ENCODE measurements at regions not wholly inside any gene's neighbourhood (a gene's known extent, or its start where the extent isn't known, plus 50 kb on each side); places are given as distances from the start of the nearest gene placed in this dataset.

DNA sequence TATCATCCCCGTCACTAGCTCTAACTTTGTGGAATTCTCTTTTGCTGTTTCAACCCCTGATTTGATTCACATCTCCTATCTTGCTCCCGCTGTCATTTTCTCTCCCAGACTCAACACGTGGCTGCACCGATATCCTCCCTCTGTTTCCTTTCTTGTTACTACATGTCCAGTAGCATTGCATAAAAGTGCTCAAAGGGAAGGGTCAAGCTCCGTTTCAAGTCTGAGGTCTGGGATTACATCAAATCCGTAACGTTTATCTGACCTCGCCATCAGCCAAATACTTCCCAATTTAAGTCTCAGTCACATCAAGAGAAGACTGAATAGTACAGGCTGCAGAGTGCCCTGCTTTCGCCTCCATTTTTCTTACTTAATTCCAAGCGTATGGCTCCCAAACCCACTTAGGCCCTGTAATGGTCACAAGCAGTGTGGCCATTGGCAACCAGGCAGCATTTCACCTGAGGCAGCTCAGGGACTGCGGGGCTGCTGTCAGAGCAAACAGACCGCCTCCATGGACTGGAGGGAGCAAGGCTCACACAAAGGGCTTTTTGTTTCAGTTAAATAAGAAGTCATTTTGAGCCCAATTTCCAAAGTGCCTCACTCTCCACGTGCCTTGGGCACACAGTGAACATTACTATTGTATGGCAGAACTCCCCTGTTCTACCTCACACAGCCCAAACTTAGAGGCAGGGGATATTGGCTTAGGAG, 217.8 kb downstream of the BCL11A start:
- no peak for TF ChIP-seq EZH2 (IDR thresholded peaks at IDR 0.05; ENCODE audit: insufficient read depth, poor library complexity, severe bottlenecking)
- no peak for TF ChIP-seq EZH2phosphoT487 (IDR thresholded peaks at IDR 0.05; ENCODE audit: insufficient read depth, low read depth)

All from GM23248 (cell line).